GM04504 (cell line): ENCODE measurements at regions not wholly inside any gene's neighbourhood (a gene's known extent, or its start where the extent isn't known, plus 50 kb on each side); places are given as distances from the start of the nearest gene placed in this dataset.
"Not testable (repeated sequence)": the region's sequence is repeated elsewhere in the genome, so short reads cannot be mapped to it uniquely, and the experiment has no call there.

ENCODE experiments used
- DNase-seq: peaks from one replicate; pipeline ENCODE4 v3.0.0-alpha.2; 2012; ENCODE audit warnings: low read depth

GRCh38 chr11:116373104-116373944, 399.5 kb downstream of the BUD13 start:
- no peak for DNase-seq

- no peak for DNase-seq
These were observed 401.6 kb downstream of the BUD13 start for GRCh38 chr11:116371146-116371545.

GRCh38 chr11:116368784-116369183, 404.0 kb downstream of the BUD13 start:
- DNase-seq: no peak

- no peak for DNase-seq
These were observed 405.7 kb downstream of the BUD13 start for GRCh38 chr11:116366980-116367645.

- no peak for DNase-seq
These were observed 406.3 kb downstream of the BUD13 start for GRCh38 chr11:116366451-116366850.

- DNase-seq: not testable (repeated sequence)
These were observed 407.9 kb downstream of the BUD13 start for GRCh38 chr11:116364925-116365324.

GRCh38 chr11:116364348-116364747, 408.4 kb downstream of the BUD13 start:
- no peak for DNase-seq

GRCh38 chr11:116360221-116360941, 412.4 kb downstream of the BUD13 start:
- no peak for DNase-seq

- DNase-seq: no peak
These were observed 414.8 kb downstream of the BUD13 start for GRCh38 chr11:116357784-116358544.

- DNase-seq: no peak
These were observed 416.3 kb downstream of the BUD13 start for GRCh38 chr11:116356451-116356850.

- no peak for DNase-seq
These were observed 417.7 kb downstream of the BUD13 start for GRCh38 chr11:116355104-116355503.

- no peak for DNase-seq
These were observed 419.2 kb downstream of the BUD13 start for GRCh38 chr11:116353589-116353988.

- no peak for DNase-seq
These were observed 419.9 kb downstream of the BUD13 start for GRCh38 chr11:116352881-116353280.

GRCh38 chr11:116348226-116348625, 424.6 kb downstream of the BUD13 start:
- no peak for DNase-seq

GRCh38 chr11:116345575-116345974, 427.2 kb downstream of the BUD13 start:
- DNase-seq: no peak

GRCh38 chr11:116344601-116345000, 428.2 kb downstream of the BUD13 start:
- DNase-seq: no peak

- no peak for DNase-seq
These were observed 429.5 kb downstream of the BUD13 start for GRCh38 chr11:116343270-116343669.

- DNase-seq: no peak
These were observed 430.6 kb downstream of the BUD13 start for GRCh38 chr11:116342148-116342547.

- DNase-seq: no peak
These were observed 433.3 kb downstream of the BUD13 start for GRCh38 chr11:116339306-116340098.

- not testable (repeated sequence) for DNase-seq
These were observed 434.3 kb downstream of the BUD13 start for GRCh38 chr11:116338500-116338899.

GRCh38 chr11:116336540-116336939, 436.2 kb downstream of the BUD13 start:
- DNase-seq: no peak
